ENCODE measurements at regions not wholly inside any gene's neighbourhood (a gene's known extent, or its start where the extent isn't known, plus 50 kb on each side); places are given as distances from the start of the nearest gene placed in this dataset.

- TF ChIP-seq CTCF (IDR thresholded peaks at IDR 0.05) (no peak), EP300 (IDR thresholded peaks at IDR 0.05) (no peak), POLR2A (IDR thresholded peaks at IDR 0.05) (no peak), POLR2AphosphoS5 (IDR thresholded peaks at IDR 0.05) (no peak)
These were observed 1305.6 kb downstream of the CDH11 start for GRCh38 chr16:63816276-63816675.
